CD8-positive, alpha-beta memory T cell (primary cell): ENCODE measurements at regions not wholly inside any gene's neighbourhood (a gene's known extent, or its start where the extent isn't known, plus 50 kb on each side); places are given as distances from the start of the nearest gene placed in this dataset.
"Not testable (repeated sequence)": the region's sequence is repeated elsewhere in the genome, so short reads cannot be mapped to it uniquely, and the experiment has no call there.

Experiments
- CTCF ChIA-PET: fragments of 350-600 bp; sonication (Branson Sonifier 250); formaldehyde crosslinking; loops from one replicate; lab custom pipeline; 2021; ENCODE audit warnings: antibody characterized with exemption; lab: Charles Lee
- POLR2A ChIA-PET: fragments of 350-600 bp; sonication (Branson Sonifier 250); formaldehyde crosslinking; loops from one replicate; lab custom pipeline; 2021; ENCODE audit warnings: antibody characterized with exemption; lab: Charles Lee
- DNase-seq, 5 donors: peaks; one replicate each; pipeline versions ENCODE4 v3.0.0 to v3.0.0-alpha.2; 2020 to 2022; ENCODE audit warnings: mixed read lengths in 1 of 5
- H3K27ac ChIP-seq: one replicate; pipeline ENCODE4 v1.7.0; 2013; ENCODE audit warnings: low read depth, mild to moderate bottlenecking, low read length, moderate library complexity
- H3K27me3 ChIP-seq: 2 replicates; pipeline ENCODE4 v1.7.0; 2013; ENCODE audit warnings: low read length, mild to moderate bottlenecking; ENCODE audit not compliant: insufficient read depth, poor library complexity, severe bottlenecking
- H3K36me3 ChIP-seq: 2 replicates; pipeline ENCODE4 v1.7.0; 2013; ENCODE audit warnings: mild to moderate bottlenecking, low read length, moderate library complexity; ENCODE audit not compliant: insufficient read depth
- H3K4me1 ChIP-seq: 2 replicates; pipeline ENCODE4 v1.7.0; 2013; ENCODE audit warnings: mild to moderate bottlenecking, low read length, moderate library complexity; ENCODE audit not compliant: insufficient read depth
- H3K4me3 ChIP-seq: 2 replicates; pipeline ENCODE4 v1.7.0; 2013; ENCODE audit warnings: mild to moderate bottlenecking, low read length
- H3K9me3 ChIP-seq: 2 replicates; pipeline ENCODE4 v1.7.0; 2013; ENCODE audit warnings: mild to moderate bottlenecking, low read length
- H3K27ac Mint-ChIP-seq, 8 donors: one replicate each; pipeline ENCODE4 v1.8.0; 2020 to 2021; ENCODE audit warnings: mixed read lengths in 8 of 8, mild to moderate bottlenecking in 6 of 8, inconsistent platforms in 3 of 8, moderate library complexity in 3 of 8
- H3K27me3 Mint-ChIP-seq, 2 donors: one replicate each; pipeline ENCODE4 v1.8.0; 2020 to 2021; ENCODE audit warnings: mixed read lengths in 2 of 2, mild to moderate bottlenecking in 1 of 2, moderate library complexity in 1 of 2
- H3K36me3 Mint-ChIP-seq, 3 donors: one replicate each; pipeline ENCODE4 v1.8.0; 2020 to 2021; ENCODE audit warnings: mixed read lengths in 3 of 3, inconsistent platforms in 1 of 3, mild to moderate bottlenecking in 1 of 3
- H3K4me1 Mint-ChIP-seq, 3 donors: one replicate each; pipeline ENCODE4 v1.8.0; 2020 to 2021; ENCODE audit warnings: mixed read lengths in 3 of 3, inconsistent platforms in 1 of 3, mild to moderate bottlenecking in 1 of 3
- H3K4me3 Mint-ChIP-seq, 7 donors: one replicate each; pipeline ENCODE4 v1.8.0; 2020 to 2021; ENCODE audit warnings: mixed read lengths in 7 of 7, mild to moderate bottlenecking in 6 of 7, moderate library complexity in 4 of 7, inconsistent platforms in 2 of 7
- H3K9me3 Mint-ChIP-seq, 5 donors: one replicate each; pipeline ENCODE4 v1.8.0; 2020 to 2022; ENCODE audit warnings: mixed read lengths in 5 of 5, mild to moderate bottlenecking in 3 of 5, moderate library complexity in 2 of 5, inconsistent platforms in 1 of 5

DNA sequence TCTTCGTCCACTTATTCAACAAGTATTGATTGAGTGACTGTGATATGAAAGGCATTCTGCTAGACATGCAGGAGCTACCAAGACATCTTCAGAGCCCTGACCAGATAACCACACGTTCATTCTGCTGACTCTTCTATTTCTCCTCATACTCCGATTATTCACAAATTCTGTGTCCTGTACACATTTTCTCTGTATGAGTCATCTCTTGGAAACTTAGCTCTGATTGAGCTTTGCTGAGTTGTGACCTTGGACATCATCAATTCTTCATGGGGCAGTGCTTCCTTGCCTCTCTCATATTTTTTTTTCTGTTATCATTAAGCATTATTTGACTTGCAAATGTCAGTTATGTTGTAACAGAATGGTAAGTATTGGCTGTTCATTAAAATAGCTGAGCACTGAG, 351.6 kb upstream of the CNR1 start:
- POLR2A ChIA-PET = no interaction called here
- Histone ChIP-seq H3K4me3 (no peak overlapping the region), H3K9me3 (no peaks in the 10 kb centered on the region), H3K4me1 (no peaks in the 10 kb centered on the region), H3K36me3 (no peaks in the 10 kb centered on the region), H3K27me3 (no peaks in the 10 kb centered on the region), H3K27ac (no peak overlapping the region)
- no peak for DNase-seq
- no peak overlapping the region for H3K4me3 Mint-ChIP-seq
- no peaks in the 10 kb centered on the region for H3K36me3 Mint-ChIP-seq
- CTCF ChIA-PET = no interaction called here
- no peaks in the 10 kb centered on the region for H3K4me1 Mint-ChIP-seq
- peaks cover 0 to 5% (median 0%) of the 10 kb centered on the region in 5 donors for H3K9me3 Mint-ChIP-seq
- no peak overlapping the region for H3K27ac Mint-ChIP-seq
- peaks cover 2 to 9% of the 10 kb centered on the region in 2 donors for H3K27me3 Mint-ChIP-seq

- Histone ChIP-seq H3K9me3 (no peaks in the 10 kb centered on the region), H3K36me3 (no peaks in the 10 kb centered on the region), H3K27ac (no peak overlapping the region), H3K4me1 (no peaks in the 10 kb centered on the region), H3K27me3 (no peaks in the 10 kb centered on the region), H3K4me3 (no peak overlapping the region)
- no peak for DNase-seq
- Mint-ChIP-seq H3K36me3 (no peaks in the 10 kb centered on the region), H3K9me3 (no peaks in the 10 kb centered on the region), H3K27me3 (peaks cover 1 to 9% of the 10 kb centered on the region in 2 donors), H3K27ac (no peak overlapping the region), H3K4me3 (no peak overlapping the region), H3K4me1 (no peaks in the 10 kb centered on the region)
- POLR2A ChIA-PET = no interaction called here
- CTCF ChIA-PET = no interaction called here
These were observed 347.8 kb upstream of the CNR1 start for GRCh38 chr6:88513920-88514319.

DNA sequence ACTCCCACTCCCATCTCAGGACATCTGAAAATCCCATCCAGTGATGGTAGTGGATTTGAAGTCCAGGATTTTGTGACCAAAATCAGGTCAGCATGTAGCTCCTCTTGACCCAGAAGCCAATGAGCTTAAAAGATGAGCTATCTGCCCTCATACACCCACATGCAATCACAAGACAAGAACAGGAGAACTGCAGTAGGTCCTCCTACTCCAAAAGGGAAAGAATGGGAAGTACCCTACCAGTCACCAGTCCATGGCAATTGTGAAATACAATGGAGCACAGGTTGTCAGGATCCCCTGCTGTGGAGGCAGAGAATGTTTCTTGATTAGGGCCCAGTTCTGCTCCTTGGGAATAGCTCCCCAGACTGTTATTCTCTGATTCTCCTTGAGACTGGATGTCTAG, 347.3 kb upstream of the CNR1 start:
- ChIA-PET POLR2A (no interaction called here), CTCF (no interaction called here)
- Histone ChIP-seq H3K27me3 (no peaks in the 10 kb centered on the region), H3K36me3 (no peaks in the 10 kb centered on the region), H3K4me1 (no peaks in the 10 kb centered on the region), H3K9me3 (no peaks in the 10 kb centered on the region), H3K4me3 (no peak overlapping the region), H3K27ac (no peak overlapping the region)
- Mint-ChIP-seq H3K36me3 (no peaks in the 10 kb centered on the region), H3K4me1 (no peaks in the 10 kb centered on the region), H3K4me3 (no peak overlapping the region), H3K27me3 (peaks cover 1 to 9% of the 10 kb centered on the region in 2 donors), H3K27ac (no peak overlapping the region), H3K9me3 (no peaks in the 10 kb centered on the region)
- no peak for DNase-seq

DNA sequence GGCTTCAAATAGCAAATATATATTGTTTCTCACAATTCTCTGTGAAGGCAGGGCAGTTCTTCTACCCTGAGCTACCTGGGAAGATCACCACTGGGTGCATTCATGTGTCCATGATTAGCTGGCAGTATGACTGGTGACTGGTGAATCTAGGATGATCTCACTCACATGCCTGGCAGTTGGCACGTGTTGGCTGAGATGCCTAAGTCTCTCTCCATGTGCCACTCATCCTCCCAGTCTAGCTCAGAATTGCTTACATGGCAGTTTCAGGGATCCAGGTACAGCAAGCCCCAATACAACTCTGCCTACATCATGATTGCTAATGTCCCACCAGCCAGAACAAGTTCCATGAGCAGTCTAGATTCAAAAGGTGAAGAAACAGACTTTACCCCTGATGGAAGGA, 346.8 kb upstream of the CNR1 start:
- no peak overlapping the region for H3K4me3 Mint-ChIP-seq
- no peaks in the 10 kb centered on the region for H3K9me3 ChIP-seq
- H3K4me1 ChIP-seq = no peaks in the 10 kb centered on the region
- no peaks in the 10 kb centered on the region for H3K4me1 Mint-ChIP-seq
- no peak overlapping the region for H3K27ac Mint-ChIP-seq
- DNase-seq = no peak
- ChIA-PET POLR2A (no interaction called here), CTCF (no interaction called here)
- H3K36me3 ChIP-seq = no peaks in the 10 kb centered on the region
- H3K27ac ChIP-seq = no peak overlapping the region
- H3K27me3 ChIP-seq = no peaks in the 10 kb centered on the region
- H3K36me3 Mint-ChIP-seq = no peaks in the 10 kb centered on the region
- no peak overlapping the region for H3K4me3 ChIP-seq
- no peaks in the 10 kb centered on the region for H3K9me3 Mint-ChIP-seq
- H3K27me3 Mint-ChIP-seq = peaks cover 1 to 9% of the 10 kb centered on the region in 2 donors

GRCh38 chr6:88502391-88502790, 336.2 kb upstream of the CNR1 start:
- Mint-ChIP-seq H3K4me3 (no peak overlapping the region), H3K36me3 (no peaks in the 10 kb centered on the region), H3K4me1 (no peaks in the 10 kb centered on the region), H3K9me3 (peaks cover 0 to 8% (median 2%) of the 10 kb centered on the region in 5 donors), H3K27ac (no peak overlapping the region), H3K27me3 (peaks cover 8 to 24% of the 10 kb centered on the region in 2 donors)
- ChIA-PET POLR2A (no interaction called here), CTCF (no interaction called here)
- DNase-seq = no peak
- Histone ChIP-seq H3K9me3 (no peaks in the 10 kb centered on the region), H3K4me1 (no peaks in the 10 kb centered on the region), H3K27ac (no peak overlapping the region), H3K27me3 (no peaks in the 10 kb centered on the region), H3K36me3 (no peaks in the 10 kb centered on the region), H3K4me3 (no peak overlapping the region)

- no peaks in the 10 kb centered on the region for H3K9me3 ChIP-seq
- H3K27ac ChIP-seq = no peak overlapping the region
- no peaks in the 10 kb centered on the region for H3K27me3 ChIP-seq
- Mint-ChIP-seq H3K36me3 (no peaks in the 10 kb centered on the region), H3K4me1 (no peaks in the 10 kb centered on the region), H3K27me3 (peaks cover 11 to 24% of the 10 kb centered on the region in 2 donors), H3K4me3 (no peak overlapping the region), H3K9me3 (peaks cover 0 to 4% (median 2%) of the 10 kb centered on the region in 5 donors), H3K27ac (no peak overlapping the region)
- POLR2A ChIA-PET = no interaction called here
- CTCF ChIA-PET = no interaction called here
- no peaks in the 10 kb centered on the region for H3K36me3 ChIP-seq
- no peak overlapping the region for H3K4me3 ChIP-seq
- no peak for DNase-seq
- H3K4me1 ChIP-seq = no peaks in the 10 kb centered on the region
These were observed 333.9 kb upstream of the CNR1 start for GRCh38 chr6:88499845-88500699.

DNA sequence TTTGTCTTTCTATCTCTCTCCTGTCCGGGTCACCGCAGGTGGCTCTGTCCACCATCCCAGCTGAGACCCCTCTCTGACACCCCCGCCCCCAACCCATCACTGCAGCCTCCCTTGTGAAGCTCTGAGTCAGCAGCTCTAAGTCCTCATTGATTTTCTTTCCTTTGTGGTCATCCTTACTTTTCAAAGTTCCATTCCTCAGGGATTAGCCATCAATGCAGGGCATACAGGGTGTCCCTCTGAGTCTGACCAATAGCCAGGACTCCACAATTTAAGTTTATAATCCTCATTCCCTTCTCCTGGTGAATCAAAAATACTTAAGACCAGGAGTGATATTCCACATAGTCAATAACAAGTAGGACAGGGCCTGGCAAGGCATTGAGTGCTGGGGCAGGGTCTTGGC, 333.3 kb upstream of the CNR1 start:
- DNase-seq = no peak
- CTCF ChIA-PET = no interaction called here

DNA sequence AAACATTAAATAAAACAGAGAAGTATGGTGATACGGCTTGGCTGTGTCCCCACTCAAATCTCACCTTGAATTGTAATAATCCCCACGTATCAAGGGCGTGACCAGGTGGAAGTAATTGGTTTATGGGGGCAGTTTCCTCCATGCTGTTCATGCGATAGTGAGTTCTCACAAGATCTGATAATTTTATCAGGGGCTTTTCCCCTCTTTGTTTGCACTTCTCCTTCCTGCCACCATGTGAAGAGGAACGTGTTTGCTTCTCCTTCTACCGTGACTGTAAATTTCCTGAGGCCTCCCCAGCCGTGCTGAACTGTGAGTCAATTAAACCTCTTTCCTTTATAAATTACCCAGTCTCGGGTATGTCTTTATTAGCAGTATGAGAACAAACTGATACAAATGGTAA, 331.3 kb upstream of the CNR1 start:
- H3K27ac ChIP-seq = not testable (repeated sequence)

More for the DNA sequence above, 333.3 kb upstream of the CNR1 start:
- H3K27ac ChIP-seq = no peak overlapping the region
- no peaks in the 10 kb centered on the region for H3K36me3 Mint-ChIP-seq
- H3K27me3 ChIP-seq = no peaks in the 10 kb centered on the region
- H3K27me3 Mint-ChIP-seq = peaks cover 9 to 27% of the 10 kb centered on the region in 2 donors
- POLR2A ChIA-PET = no interaction called here
- no peak overlapping the region for H3K4me3 ChIP-seq
- no peaks in the 10 kb centered on the region for H3K4me1 Mint-ChIP-seq
- no peak overlapping the region for H3K27ac Mint-ChIP-seq
- H3K4me3 Mint-ChIP-seq = no peak overlapping the region
- peaks cover 0 to 2% (median 0%) of the 10 kb centered on the region in 5 donors for H3K9me3 Mint-ChIP-seq
- H3K36me3 ChIP-seq = no peaks in the 10 kb centered on the region
- no peaks in the 10 kb centered on the region for H3K9me3 ChIP-seq
- no peaks in the 10 kb centered on the region for H3K4me1 ChIP-seq

More for the DNA sequence above, 331.3 kb upstream of the CNR1 start:
- H3K27me3 ChIP-seq, H3K4me1 ChIP-seq, CTCF ChIA-PET, H3K9me3 Mint-ChIP-seq, H3K4me3 Mint-ChIP-seq, H3K36me3 Mint-ChIP-seq, H3K4me1 Mint-ChIP-seq, POLR2A ChIA-PET, H3K27ac Mint-ChIP-seq, H3K9me3 ChIP-seq, H3K4me3 ChIP-seq, DNase-seq, H3K36me3 ChIP-seq: not testable (repeated sequence)
- peaks cover 11 to 32% of the 10 kb centered on the region in 2 donors for H3K27me3 Mint-ChIP-seq
